HepG2 (cell line): ENCODE measurements at regions not wholly inside any gene's neighbourhood (a gene's known extent, or its start where the extent isn't known, plus 50 kb on each side); places are given as distances from the start of the nearest gene placed in this dataset.

Experiments
- ATAC-seq: fragments of 200-7000 bp; cut with Tn5 transposase; 3 replicates; pipeline ENCODE4 v1.9.1; 2020; ENCODE audit warnings: mild to moderate bottlenecking, moderate library complexity
- BruUV-seq: library from RNA; stranded (reverse); fragments of 400-500 nt; replicated peaks from 2 replicates; lab custom pipeline; 2021; lab: Mats Ljungman, UMichigan
- CTCF ChIA-PET: fragments of 300-600 bp; formaldehyde crosslinking; extraction: SDS; loops from one replicate; lab custom pipeline; 2021; ENCODE audit warnings: low total read pairs, inconsistent platforms, low intra/inter-chr PET ratio; lab: Yijun Ruan, JAX
- POLR2A ChIA-PET: fragments of 350-600 bp; sonication (Branson Sonifier 250); formaldehyde crosslinking; loops from one replicate; lab custom pipeline; 2020; ENCODE audit warnings: antibody characterized with exemption, inconsistent platforms; lab: Yijun Ruan, JAX
- DNase-seq: peaks from one replicate; pipeline ENCODE4 v3.0.0-alpha.2; 2015; ENCODE audit warnings: low spot score
- FAIRE-seq: peaks from 3 replicates; lab custom pipeline; 2011; peaks lifted over from hg19 to GRCh38; lab: Jason Lieb, UNC
- H2AFZ ChIP-seq: one replicate; pipeline ENCODE4 v1.6.1; 2011; ENCODE audit warnings: low read length, inconsistent platforms
- H3K27ac ChIP-seq: fragments of 300-600 bp; 3 replicates; pipeline ENCODE4 v1.8.0; 2011; ENCODE audit warnings: mixed run types, mild to moderate bottlenecking, mixed read lengths, low read length, inconsistent platforms; ENCODE audit not compliant: insufficient read depth; ENCODE audit errors: extremely low read length
- H3K27me3 ChIP-seq, 2 experiments: fragments of 200-600 bp in 1 of 2; 2 replicates in 1 of 2; 3 replicates in 1 of 2; pipeline versions ENCODE4 v1.6.0 to v1.8.0; 2011; ENCODE audit warnings: low read length in 2 of 2, mild to moderate bottlenecking in 2 of 2, moderate library complexity in 2 of 2, inconsistent platforms in 1 of 2; ENCODE audit not compliant: insufficient read depth in 2 of 2, control insufficient read depth in 1 of 2
- H3K36me3 ChIP-seq, 2 experiments: fragments of 200-600 bp in 1 of 2; replicated peaks in 1 of 2; 2 replicates in 1 of 2; 3 replicates in 1 of 2; pipeline versions ENCODE4 v1.5.1 to v1.8.0; 2011; ENCODE audit warnings: low read length in 2 of 2, inconsistent platforms in 1 of 2; ENCODE audit not compliant: insufficient read depth in 2 of 2, control insufficient read depth in 1 of 2
- H3K4me1 ChIP-seq: 2 replicates; pipeline ENCODE4 v1.5.1; 2012; ENCODE audit warnings: low read length, inconsistent platforms; ENCODE audit not compliant: insufficient read depth
- H3K4me2 ChIP-seq: 2 replicates; pipeline ENCODE4 v1.6.0; 2011; ENCODE audit warnings: low read depth, low read length, inconsistent platforms
- H3K4me3 ChIP-seq, 3 experiments: fragments of 200-600 bp in 1 of 3; sonication (generic), shearing (Covaris generic) in 1 of 3; replicated peaks in 1 of 3; 2 replicates each; pipeline ENCODE4 v1.5.1; 2011 to 2016; ENCODE audit warnings: low read length in 3 of 3, inconsistent platforms in 2 of 3, low read depth in 2 of 3, mild to moderate bottlenecking in 2 of 3, control low read depth in 1 of 3, mixed read lengths in 1 of 3; ENCODE audit not compliant: insufficient read depth in 1 of 3
- H3K79me2 ChIP-seq: one replicate; pipeline ENCODE4 v1.6.1; 2011; ENCODE audit warnings: low read length, inconsistent platforms; ENCODE audit not compliant: insufficient read depth
- H3K9ac ChIP-seq: 2 replicates; pipeline ENCODE4 v1.6.0; 2011; ENCODE audit warnings: mild to moderate bottlenecking, low read depth, low read length, inconsistent platforms; ENCODE audit not compliant: insufficient read depth
- H3K9me3 ChIP-seq: 2 replicates; pipeline ENCODE4 v1.5.1; 2012; ENCODE audit warnings: mild to moderate bottlenecking, low read length
- H4K20me1 ChIP-seq: 2 replicates; pipeline ENCODE4 v1.6.0; 2011; ENCODE audit warnings: inconsistent platforms, mild to moderate bottlenecking, low read length, moderate library complexity; ENCODE audit not compliant: insufficient read depth
- AFF4 ChIP-seq: sonication (generic); formaldehyde crosslinking; IDR thresholded peaks from 2 replicates; pipeline ENCODE4 v1.4.0; 2020; ENCODE audit warnings: missing genetic modification reagents
- CEBPB ChIP-seq: IDR thresholded peaks from 2 replicates; pipeline ENCODE4 v1.6.1; 2011; ENCODE audit warnings: low read depth, low read length, improper control_type of control experiment, borderline replicate concordance
- CREBL2 ChIP-seq: sonication (generic); formaldehyde crosslinking; IDR thresholded peaks from 2 replicates; pipeline ENCODE4 v1.8.1; 2023; ENCODE audit warnings: missing genetic modification reagents, mild to moderate bottlenecking, borderline replicate concordance
- HNRNPLL ChIP-seq: fragments of 200-400 bp; formaldehyde crosslinking; IDR thresholded peaks from 2 replicates; pipeline ENCODE4 v1.6.1; 2017; ENCODE audit warnings: mild to moderate bottlenecking, low read depth, low read length; ENCODE audit not compliant: poor library complexity, severe bottlenecking
- JDP2 ChIP-seq: sonication (generic); formaldehyde crosslinking; IDR thresholded peaks from 2 replicates; pipeline ENCODE4 v1.8.1; 2022; ENCODE audit warnings: missing genetic modification reagents, borderline replicate concordance
- MTA1 ChIP-seq: sonication (generic); formaldehyde crosslinking; IDR thresholded peaks from 2 replicates; pipeline ENCODE4 v1.4.0; 2020; ENCODE audit warnings: missing genetic modification reagents, mild to moderate bottlenecking, borderline replicate concordance
- ONECUT2 ChIP-seq: sonication (generic); formaldehyde crosslinking; IDR thresholded peaks from 2 replicates; pipeline ENCODE4 v1.4.0; 2020; ENCODE audit warnings: missing genetic modification reagents
- RERE ChIP-seq: IDR thresholded peaks from 2 replicates; pipeline ENCODE4 v1.6.1; 2016; ENCODE audit warnings: low read depth, missing genetic modification reagents, missing compliant biosample characterization
- THRA ChIP-seq: sonication (generic); formaldehyde crosslinking; IDR thresholded peaks from 2 replicates; pipeline ENCODE4 v1.4.0; 2020; ENCODE audit warnings: missing genetic modification reagents, borderline replicate concordance
- ZEB1 ChIP-seq: IDR thresholded peaks from 2 replicates; pipeline ENCODE4 v1.6.1; 2012; ENCODE audit warnings: mild to moderate bottlenecking, low read depth, inconsistent platforms; ENCODE audit not compliant: insufficient replicate concordance
- ZNF24 ChIP-seq: fragments of 450-650 bp; IDR thresholded peaks from 2 replicates; pipeline ENCODE4 v1.6.1; 2017; ENCODE audit warnings: antibody characterized with exemption, mild to moderate bottlenecking
- ZNF776 ChIP-seq: sonication (generic); formaldehyde crosslinking; IDR thresholded peaks from 2 replicates; pipeline ENCODE4 v1.4.0; 2020; ENCODE audit warnings: mild to moderate bottlenecking, missing genetic modification reagents
- ZNF777 ChIP-seq: sonication (generic); formaldehyde crosslinking; IDR thresholded peaks from 2 replicates; pipeline ENCODE4 v1.4.0; 2020; ENCODE audit warnings: missing genetic modification reagents
- WGBS: methylation state at CpG from one replicate; pipeline ENCODE4 v1.1.6; 2017; ENCODE audit warnings: low lambda C conversion rate; 5-methylcytosine and 5-hydroxymethylcytosine counted together
- in situ Hi-C: cut with HindIII; loops from 2 replicates; pipeline ENCODE4 v1.10.0; 2017; ENCODE audit warnings: low pct_unique_long_range_greater_than_20kb; ENCODE audit not compliant: extremely low pct_ligation_motif_present
- intact Hi-C: fragments of 100-400 bp; cut with micrococcal nuclease; formaldehyde crosslinking; loops from one replicate; pipeline ENCODE4 v1.10.0; 2022; ENCODE audit not compliant: unreplicated experiment

- no peak for TF ChIP-seq MTA1 (CRISPR knock-in tag)
- TF ChIP-seq AFF4 (CRISPR knock-in tag), result no peak
- TF ChIP-seq CEBPB, result no peak
- no peak for TF ChIP-seq THRA
- TF ChIP-seq JDP2 (CRISPR knock-in tag), result no peak
Observed at GRCh38 chr3:95418251-95418650, 1355.4 kb downstream of the NSUN3 start (continued).

- intact Hi-C loops, result no loop called here
- Histone ChIP-seq H4K20me1 (no peaks in the 10 kb centered on the region), H3K4me1 (no peaks in the 10 kb centered on the region), H2AFZ (no peak overlapping the region), H3K79me2 (no peaks in the 10 kb centered on the region), H3K9me3 (no peaks in the 10 kb centered on the region), H3K27ac (no peak overlapping the region), H3K4me3 (no peak overlapping the region), H3K4me2 (no peak overlapping the region), H3K9ac (no peak overlapping the region), H3K27me3 (no peaks in the 10 kb centered on the region), H3K36me3 (no peaks in the 10 kb centered on the region)
- in situ Hi-C loops, result no loop called here
- FAIRE-seq (no peak), DNase-seq (no peak), ATAC-seq (no peak)
- BruUV-seq, result no TSS peak
- ChIA-PET POLR2A (no interaction called here), CTCF (no interaction called here)
- no peak for TF ChIP-seq CREBL2 (CRISPR knock-in tag)
- no peak for TF ChIP-seq ZNF776 (CRISPR knock-in tag)
- no peak for TF ChIP-seq ZNF24
- no peak for TF ChIP-seq ZNF777 (CRISPR knock-in tag)
- no peak for TF ChIP-seq ONECUT2 (CRISPR knock-in tag)
- TF ChIP-seq HNRNPLL, result no peak
- no peak for TF ChIP-seq ZEB1
- no peak for TF ChIP-seq RERE (CRISPR knock-in tag)
- WGBS, result 12% methylated on average over 5 of the region's 5 CpGs
Observed at GRCh38 chr3:95424279-95424678, 1361.4 kb downstream of the NSUN3 start.
